Lower leg skin (tissue), 4 donors: ENCODE measurements at regions not wholly inside any gene's neighbourhood (a gene's known extent, or its start where the extent isn't known, plus 50 kb on each side); places are given as distances from the start of the nearest gene placed in this dataset.

Experiments used
- DNase-seq, 2 donors: peaks; one replicate each; pipeline ENCODE4 v3.0.0-alpha.2; 2019; ENCODE audit warnings: low spot score in 2 of 2
- H3K4me3 ChIP-seq: fragments of 200-600 bp; sonication (generic); 2 replicates; pipeline ENCODE4 v1.5.1; 2017; ENCODE audit warnings: mild to moderate bottlenecking, low read depth; ENCODE audit not compliant: poor library complexity, severe bottlenecking
- POLR2A ChIP-seq, 2 donors: fragments of 450-650 bp; IDR thresholded peaks; one replicate each; pipeline ENCODE4 v1.6.1; 2016 to 2017; ENCODE audit warnings: antibody characterized with exemption in 2 of 2, mild to moderate bottlenecking in 1 of 2, moderate library complexity in 1 of 2
- WGBS, 2 donors: methylation state at CpG; one replicate each; pipeline ENCODE4 v1.1.5; 2018; 5-methylcytosine and 5-hydroxymethylcytosine counted together
- intact Hi-C: fragments of 100-400 bp; cut with DNase I; formaldehyde crosslinking; loops from one replicate; pipeline ENCODE4 v1.15.0; 2023; ENCODE audit warnings: low total_unique reads
- TF ChIP-seq, protein P1 (sequence below), 3 donors: fragments of 450-650 bp; IDR thresholded peaks; one replicate each; pipeline ENCODE4 v1.5.1; 2016; ENCODE audit warnings: antibody characterized with exemption in 3 of 3, mild to moderate bottlenecking in 3 of 3, moderate library complexity in 2 of 3

DNA sequence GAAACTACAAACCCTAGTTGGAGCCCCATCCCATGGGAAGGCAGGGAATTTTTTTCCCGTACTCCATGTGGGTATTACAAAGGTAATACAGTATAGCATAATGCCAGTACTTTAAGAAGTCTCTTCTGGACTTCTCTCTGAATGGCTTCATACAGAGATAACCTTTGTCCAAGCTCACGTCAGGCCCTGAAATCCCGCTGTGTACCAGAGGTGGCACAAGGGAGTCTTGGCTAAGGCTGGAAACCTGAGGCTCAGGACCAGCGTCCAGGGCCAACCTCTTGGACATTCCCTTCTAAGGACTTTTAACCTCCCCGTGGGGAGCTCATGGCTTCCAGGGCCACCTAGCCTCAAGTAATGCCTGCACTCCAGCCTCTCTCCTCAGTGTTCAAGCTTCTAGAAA lies 338.9 kb upstream of the FAM241A start:
- TF ChIP-seq POLR2A (IDR thresholded peaks at IDR 0.05), result no peak
- TF ChIP-seq, protein P1, sequence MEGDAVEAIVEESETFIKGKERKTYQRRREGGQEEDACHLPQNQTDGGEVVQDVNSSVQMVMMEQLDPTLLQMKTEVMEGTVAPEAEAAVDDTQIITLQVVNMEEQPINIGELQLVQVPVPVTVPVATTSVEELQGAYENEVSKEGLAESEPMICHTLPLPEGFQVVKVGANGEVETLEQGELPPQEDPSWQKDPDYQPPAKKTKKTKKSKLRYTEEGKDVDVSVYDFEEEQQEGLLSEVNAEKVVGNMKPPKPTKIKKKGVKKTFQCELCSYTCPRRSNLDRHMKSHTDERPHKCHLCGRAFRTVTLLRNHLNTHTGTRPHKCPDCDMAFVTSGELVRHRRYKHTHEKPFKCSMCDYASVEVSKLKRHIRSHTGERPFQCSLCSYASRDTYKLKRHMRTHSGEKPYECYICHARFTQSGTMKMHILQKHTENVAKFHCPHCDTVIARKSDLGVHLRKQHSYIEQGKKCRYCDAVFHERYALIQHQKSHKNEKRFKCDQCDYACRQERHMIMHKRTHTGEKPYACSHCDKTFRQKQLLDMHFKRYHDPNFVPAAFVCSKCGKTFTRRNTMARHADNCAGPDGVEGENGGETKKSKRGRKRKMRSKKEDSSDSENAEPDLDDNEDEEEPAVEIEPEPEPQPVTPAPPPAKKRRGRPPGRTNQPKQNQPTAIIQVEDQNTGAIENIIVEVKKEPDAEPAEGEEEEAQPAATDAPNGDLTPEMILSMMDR (IDR thresholded peaks at IDR 0.05), result no peak
- intact Hi-C loops, result no loop called here

GRCh38 chr4:111807576-111807975 lies 337.7 kb upstream of the FAM241A start:
- TF ChIP-seq POLR2A (IDR thresholded peaks at IDR 0.05), result no peak
- TF ChIP-seq, protein P1 (IDR thresholded peaks at IDR 0.05), result no peak
- H3K4me3 ChIP-seq, result no peak overlapping the region
- WGBS, 2 donors, result 56 to 65% methylated on average over 5 of the region's 5 CpGs
- intact Hi-C loops, result no loop called here
- no peak for DNase-seq

More for the DNA sequence above, 338.9 kb upstream of the FAM241A start:
- no peak overlapping the region for H3K4me3 ChIP-seq
- no peak for DNase-seq
- WGBS, 2 donors, result 84 to 87% methylated on average over 5 of the region's 5 CpGs

DNA sequence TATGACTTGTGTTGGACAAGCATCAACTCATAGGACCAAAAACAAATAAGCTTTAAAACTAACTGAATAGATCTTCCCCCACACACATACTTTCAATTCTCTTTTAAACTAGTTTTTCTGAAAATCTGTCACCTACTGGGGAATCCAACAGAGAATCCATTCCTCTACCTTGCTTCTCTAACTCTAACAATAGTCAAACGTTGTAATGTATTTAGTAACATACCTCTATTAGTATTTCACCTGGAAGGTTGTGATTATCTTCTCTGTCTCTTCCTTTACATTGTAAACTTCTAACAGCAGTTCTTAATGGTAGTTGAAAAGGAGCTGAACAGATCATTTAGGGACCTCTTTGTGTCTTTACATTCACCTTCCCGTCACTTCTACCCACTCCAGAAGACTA lies 337.1 kb upstream of the FAM241A start:
- WGBS, 2 donors, result 52 to 66% methylated on average over 2 of the region's 2 CpGs
- TF ChIP-seq, protein P1 (IDR thresholded peaks at IDR 0.05), result no peak
- no peak for TF ChIP-seq POLR2A (IDR thresholded peaks at IDR 0.05)
- intact Hi-C loops, result no loop called here
- H3K4me3 ChIP-seq, result no peak overlapping the region
- DNase-seq, result no peak

GRCh38 chr4:111811661-111812060 lies 333.6 kb upstream of the FAM241A start:
- intact Hi-C loops, result no loop called here
- TF ChIP-seq POLR2A (IDR thresholded peaks at IDR 0.05), result no peak
- TF ChIP-seq, protein P1 (IDR thresholded peaks at IDR 0.05), result no peak
- WGBS, 2 donors, result 54 to 57% methylated on average over 2 of the region's 2 CpGs
- no peak overlapping the region for H3K4me3 ChIP-seq
- no peak for DNase-seq

DNA sequence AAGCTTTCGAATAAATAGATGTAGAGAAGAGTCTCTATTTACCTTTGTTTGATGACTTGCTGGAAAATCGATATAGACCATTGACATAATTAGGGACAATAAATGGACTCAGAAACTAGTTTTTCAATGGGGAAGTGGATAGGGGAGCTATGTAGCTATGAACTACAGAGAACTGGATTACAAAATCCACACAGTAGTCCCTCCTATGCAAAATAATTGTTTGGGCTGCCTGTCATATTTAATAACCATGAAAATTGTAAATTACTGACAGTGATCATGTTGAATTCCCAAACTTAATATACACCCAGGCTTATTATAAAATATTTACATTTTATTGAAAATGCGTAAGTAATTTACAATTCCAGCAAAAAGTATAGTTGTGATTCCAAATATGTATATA lies 333.1 kb upstream of the FAM241A start:
- no peak overlapping the region for H3K4me3 ChIP-seq
- TF ChIP-seq, protein P1 (IDR thresholded peaks at IDR 0.05), result no peak
- no peak for TF ChIP-seq POLR2A (IDR thresholded peaks at IDR 0.05)
- DNase-seq, result no peak
- intact Hi-C loops, result no loop called here
- 91 to 94% methylated on average over 3 of the region's 3 CpGs for WGBS, 2 donors

DNA sequence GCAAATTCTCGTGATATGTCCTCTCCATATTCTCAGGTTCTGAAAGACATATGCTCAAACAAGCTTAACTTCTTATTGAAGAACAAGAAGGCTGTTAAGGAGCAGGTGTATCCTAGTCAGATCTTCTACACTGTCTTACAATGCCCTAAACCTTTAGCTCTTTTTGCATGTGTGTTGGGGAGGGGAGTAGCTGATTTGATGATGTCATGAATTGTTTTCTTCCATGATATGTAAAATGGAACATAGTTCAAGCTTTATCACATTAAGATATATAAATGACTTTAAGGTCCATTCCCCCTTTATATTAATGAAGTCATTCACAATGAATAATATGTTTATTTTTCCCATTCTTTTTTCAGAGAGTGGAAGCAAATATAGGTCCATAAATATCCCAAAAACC lies 332.5 kb upstream of the FAM241A start:
- WGBS, 2 donors, result 66 to 86% methylated on average over 1 of the region's 1 CpG
- no peak for DNase-seq
- TF ChIP-seq POLR2A (IDR thresholded peaks at IDR 0.05), result no peak
- TF ChIP-seq, protein P1 (IDR thresholded peaks at IDR 0.05), result no peak
- intact Hi-C loops, result no loop called here
- no peak overlapping the region for H3K4me3 ChIP-seq
